ENCODE measurements at regions not wholly inside any gene's neighbourhood (a gene's known extent, or its start where the extent isn't known, plus 50 kb on each side); places are given as distances from the start of the nearest gene placed in this dataset.

- TF ChIP-seq POLR2A (IDR thresholded peaks at IDR 0.05) (no peak), POLR2AphosphoS5 (IDR thresholded peaks at IDR 0.05) (no peak), CTCF (IDR thresholded peaks at IDR 0.05) (no peak)
- Histone ChIP-seq H3K27ac (no peak overlapping the region), H3K27me3 (no peaks in the 10 kb centered on the region), H3K9me3 (no peaks in the 10 kb centered on the region), H3K36me3 (no peaks in the 10 kb centered on the region), H3K4me1 (no peaks in the 10 kb centered on the region), H3K4me3 (no peak overlapping the region)
- intact Hi-C loops (cut with DNase I; ENCODE audit: low total_unique reads), result no loop called here
- no peak for DNase-seq (ENCODE audit: low spot score in 2 of 2)
These were observed 112.1 kb downstream of the CENPF start for GRCh38 chr1:214715126-214715525.

GRCh38 chr1:214717351-214717750, 114.4 kb downstream of the CENPF start:
- TF ChIP-seq CTCF (IDR thresholded peaks at IDR 0.05) (no peak), POLR2AphosphoS5 (IDR thresholded peaks at IDR 0.05) (no peak), POLR2A (IDR thresholded peaks at IDR 0.05) (no peak)
- H3K9me3 ChIP-seq, result no peaks in the 10 kb centered on the region
- DNase-seq (ENCODE audit: low spot score in 2 of 2), result no peak
- H3K27ac ChIP-seq, result no peak overlapping the region
- intact Hi-C loops (cut with DNase I; ENCODE audit: low total_unique reads), result no loop called here
- H3K36me3 ChIP-seq, result no peaks in the 10 kb centered on the region
- H3K27me3 ChIP-seq, result no peaks in the 10 kb centered on the region
- no peak overlapping the region for H3K4me3 ChIP-seq
- no peaks in the 10 kb centered on the region for H3K4me1 ChIP-seq

- peaks cover 0 to 8% of the 10 kb centered on the region in 2 donors for H3K9me3 ChIP-seq
- DNase-seq (ENCODE audit: low spot score in 2 of 2), result no peak
- no peaks in the 10 kb centered on the region for H3K4me1 ChIP-seq
- no peaks in the 10 kb centered on the region for H3K27me3 ChIP-seq
- intact Hi-C loops (cut with DNase I; ENCODE audit: low total_unique reads), result no loop called here
- TF ChIP-seq CTCF (IDR thresholded peaks at IDR 0.05) (no peak), POLR2AphosphoS5 (IDR thresholded peaks at IDR 0.05) (no peak), POLR2A (IDR thresholded peaks at IDR 0.05) (no peak)
- H3K36me3 ChIP-seq, result no peaks in the 10 kb centered on the region
- H3K4me3 ChIP-seq, result no peak overlapping the region
- H3K27ac ChIP-seq, result no peak overlapping the region
These were observed 115.7 kb downstream of the CENPF start for GRCh38 chr1:214718724-214719123.

- Histone ChIP-seq H3K27me3 (no peaks in the 10 kb centered on the region), H3K4me1 (no peaks in the 10 kb centered on the region), H3K27ac (no peak overlapping the region), H3K9me3 (peaks cover 0 to 8% of the 10 kb centered on the region in 2 donors), H3K36me3 (no peaks in the 10 kb centered on the region), H3K4me3 (no peak overlapping the region)
- no peak for DNase-seq (ENCODE audit: low spot score in 2 of 2)
- intact Hi-C loops (cut with DNase I; ENCODE audit: low total_unique reads), result no loop called here
- TF ChIP-seq POLR2AphosphoS5 (IDR thresholded peaks at IDR 0.05) (no peak), CTCF (IDR thresholded peaks at IDR 0.05) (no peak)
These were observed 116.2 kb downstream of the CENPF start for GRCh38 chr1:214719207-214719606.

- Histone ChIP-seq H3K36me3 (no peaks in the 10 kb centered on the region), H3K4me3 (no peak overlapping the region), H3K4me1 (no peaks in the 10 kb centered on the region), H3K27ac (no peak overlapping the region), H3K27me3 (no peaks in the 10 kb centered on the region), H3K9me3 (peaks cover 0 to 8% of the 10 kb centered on the region in 2 donors)
- DNase-seq (ENCODE audit: low spot score in 2 of 2), result no peak
- TF ChIP-seq POLR2A (IDR thresholded peaks at IDR 0.05), result no peak
- no peak for TF ChIP-seq CTCF (IDR thresholded peaks at IDR 0.05)
- no peak for TF ChIP-seq POLR2AphosphoS5 (IDR thresholded peaks at IDR 0.05)
- intact Hi-C loops (cut with DNase I; ENCODE audit: low total_unique reads), result no loop called here
These were observed 117.6 kb downstream of the CENPF start for GRCh38 chr1:214720561-214720960.

Measured in breast epithelium (tissue), 4 donors.